A549 (cell line): ENCODE measurements at regions not wholly inside any gene's neighbourhood (a gene's known extent, or its start where the extent isn't known, plus 50 kb on each side); places are given as distances from the start of the nearest gene placed in this dataset.

ENCODE experiments used
- CEBPB ChIP-seq, 2 experiments: fragments of >200 bp in 1 of 2; sonication (Bioruptor Twin) in 1 of 2; formaldehyde crosslinking in 1 of 2; IDR thresholded peaks; 2 replicates each; pipeline ENCODE4 v1.6.1; 2012 to 2016
- POLR2A ChIP-seq: IDR thresholded peaks from 2 replicates; pipeline ENCODE4 v1.6.1; 2012; ENCODE audit warnings: mild to moderate bottlenecking, low read length
- POLR2AphosphoS2 ChIP-seq: conservative IDR thresholded peaks from 2 replicates; pipeline ENCODE4 v1.6.1; 2012; ENCODE audit warnings: low read length, improper control_type of control experiment, inconsistent platforms
- RARB ChIP-seq: fragments of 250-450 bp; sonication (Bioruptor Pico); IDR thresholded peaks from 2 replicates; pipeline ENCODE4 v1.8.0; 2021; ENCODE audit warnings: mild to moderate bottlenecking, moderate library complexity
- RFX5 ChIP-seq: fragments of 450-650 bp; IDR thresholded peaks from 2 replicates; pipeline ENCODE4 v1.7.1; 2014; ENCODE audit warnings: antibody characterized with exemption, mild to moderate bottlenecking, moderate library complexity
- SMC3 ChIP-seq: fragments of >200 bp; sonication (Bioruptor Twin); formaldehyde crosslinking; IDR thresholded peaks from 3 replicates; pipeline ENCODE4 v1.6.1; 2018; ENCODE audit warnings: inconsistent platforms
- TF ChIP-seq, protein P1 (sequence below): fragments of >200 bp; sonication (Bioruptor Twin); formaldehyde crosslinking; IDR thresholded peaks from 3 replicates; pipeline ENCODE4 v1.5.1; 2016

DNA sequence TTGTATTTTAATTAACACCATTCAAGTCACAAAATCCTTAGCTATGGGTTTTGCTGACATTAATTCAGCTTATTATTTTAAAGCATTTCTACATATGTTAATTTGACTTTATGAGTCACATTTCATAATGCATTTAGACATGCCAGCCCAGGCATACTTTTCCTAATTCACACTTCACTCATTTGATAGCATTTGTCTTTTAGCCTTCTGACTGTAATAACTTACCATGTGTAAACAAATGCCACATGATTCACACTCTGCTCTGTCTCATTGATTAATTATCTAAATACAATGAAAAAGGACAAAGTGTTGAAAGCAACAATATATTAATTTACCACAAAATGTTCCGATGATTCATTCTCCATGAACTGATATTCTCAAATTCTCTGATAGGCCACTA is 927.8 kb upstream of the EPHA6 start:
- no peak for TF ChIP-seq CEBPB (IDR thresholded peaks at IDR 0.05)
- no peak for TF ChIP-seq RARB
- TF ChIP-seq RFX5 = no peak
- TF ChIP-seq, protein P1, sequence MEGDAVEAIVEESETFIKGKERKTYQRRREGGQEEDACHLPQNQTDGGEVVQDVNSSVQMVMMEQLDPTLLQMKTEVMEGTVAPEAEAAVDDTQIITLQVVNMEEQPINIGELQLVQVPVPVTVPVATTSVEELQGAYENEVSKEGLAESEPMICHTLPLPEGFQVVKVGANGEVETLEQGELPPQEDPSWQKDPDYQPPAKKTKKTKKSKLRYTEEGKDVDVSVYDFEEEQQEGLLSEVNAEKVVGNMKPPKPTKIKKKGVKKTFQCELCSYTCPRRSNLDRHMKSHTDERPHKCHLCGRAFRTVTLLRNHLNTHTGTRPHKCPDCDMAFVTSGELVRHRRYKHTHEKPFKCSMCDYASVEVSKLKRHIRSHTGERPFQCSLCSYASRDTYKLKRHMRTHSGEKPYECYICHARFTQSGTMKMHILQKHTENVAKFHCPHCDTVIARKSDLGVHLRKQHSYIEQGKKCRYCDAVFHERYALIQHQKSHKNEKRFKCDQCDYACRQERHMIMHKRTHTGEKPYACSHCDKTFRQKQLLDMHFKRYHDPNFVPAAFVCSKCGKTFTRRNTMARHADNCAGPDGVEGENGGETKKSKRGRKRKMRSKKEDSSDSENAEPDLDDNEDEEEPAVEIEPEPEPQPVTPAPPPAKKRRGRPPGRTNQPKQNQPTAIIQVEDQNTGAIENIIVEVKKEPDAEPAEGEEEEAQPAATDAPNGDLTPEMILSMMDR = no peak
- TF ChIP-seq POLR2A = no peak
- no peak for TF ChIP-seq SMC3
- TF ChIP-seq POLR2AphosphoS2 = no peak
